ENCODE measurements at regions not wholly inside any gene's neighbourhood (a gene's known extent, or its start where the extent isn't known, plus 50 kb on each side); places are given as distances from the start of the nearest gene placed in this dataset.

- no peak for DNase-seq
These were observed 131.0 kb downstream of the RAP2A start for GRCh38 chr13:97564956-97565355.

- DNase-seq, result no peak
These were observed 131.9 kb downstream of the RAP2A start for GRCh38 chr13:97565906-97566305.

GRCh38 chr13:97566907-97567306, 132.9 kb downstream of the RAP2A start:
- DNase-seq, result no peak

- DNase-seq, result peak; percentile 7
These were observed 133.7 kb downstream of the RAP2A start for GRCh38 chr13:97567510-97568243.

GRCh38 chr13:97568850-97569249, 134.9 kb downstream of the RAP2A start:
- DNase-seq, result no peak

- no peak for DNase-seq
These were observed 135.9 kb downstream of the RAP2A start for GRCh38 chr13:97569841-97570240.

- no peak for DNase-seq
These were observed 136.5 kb downstream of the RAP2A start for GRCh38 chr13:97570442-97570841.

- DNase-seq, result no peak
These were observed 139.0 kb downstream of the RAP2A start for GRCh38 chr13:97573011-97573410.

- DNase-seq, result no peak
These were observed 141.0 kb downstream of the RAP2A start for GRCh38 chr13:97574926-97575325.

- no peak for DNase-seq
These were observed 143.1 kb downstream of the RAP2A start for GRCh38 chr13:97577026-97577425.

- DNase-seq, result no peak
These were observed 148.2 kb downstream of the RAP2A start for GRCh38 chr13:97582170-97582569.

GRCh38 chr13:97583907-97584497, 150.0 kb downstream of the RAP2A start:
- DNase-seq, result no peak

GRCh38 chr13:97586941-97587340, 153.0 kb downstream of the RAP2A start:
- DNase-seq, result no peak

GRCh38 chr13:97588993-97589392, 155.0 kb downstream of the RAP2A start:
- DNase-seq, result no peak

- DNase-seq, result no peak
These were observed 166.6 kb downstream of the RAP2A start for GRCh38 chr13:97600458-97601075.

- no peak for DNase-seq
These were observed 181.3 kb downstream of the RAP2A start for GRCh38 chr13:97615266-97615665.

- DNase-seq, result no peak
These were observed 182.4 kb downstream of the RAP2A start for GRCh38 chr13:97616385-97616784.

- DNase-seq, result no peak
These were observed 187.1 kb downstream of the RAP2A start for GRCh38 chr13:97621025-97621424.

- no peak for DNase-seq
These were observed 187.7 kb downstream of the RAP2A start for GRCh38 chr13:97621631-97622030.

GRCh38 chr13:97627566-97627965, 193.6 kb downstream of the RAP2A start:
- no peak for DNase-seq

- no peak for DNase-seq
These were observed 195.8 kb downstream of the RAP2A start for GRCh38 chr13:97629601-97630272.

- DNase-seq, result no peak
These were observed 196.8 kb downstream of the RAP2A start for GRCh38 chr13:97630725-97631124.

GRCh38 chr13:97631158-97631557, 197.2 kb downstream of the RAP2A start:
- DNase-seq, result peak; percentile 2

- no peak for DNase-seq
These were observed 205.3 kb downstream of the RAP2A start for GRCh38 chr13:97639236-97639635.
